ENCODE measurements at regions not wholly inside any gene's neighbourhood (a gene's known extent, or its start where the extent isn't known, plus 50 kb on each side); places are given as distances from the start of the nearest gene placed in this dataset.

- no peak for ATAC-seq (ENCODE audit: poor library complexity)
- Mint-ChIP-seq H3K36me3 (ENCODE audit: low read depth) (no peaks in the 10 kb centered on the region), H3K9me3 (peaks cover 2% of the 10 kb centered on the region), H3K4me1 (ENCODE audit: low read depth) (no peaks in the 10 kb centered on the region), H3K4me3 (no peak overlapping the region), H3K27me3 (no peaks in the 10 kb centered on the region), H3K27ac (no peak overlapping the region)
- no peaks in the 10 kb centered on the region for H3K36me3 ChIP-seq (ENCODE audit: insufficient read depth, low read length)
- intact Hi-C loops (cut with DNase I, micrococcal nuclease) = no loop called here
- H3K4me1 ChIP-seq (ENCODE audit: insufficient read depth, low read length) = no peaks in the 10 kb centered on the region
- peaks cover 0 to 7% of the 10 kb centered on the region in 2 experiments for H3K9me3 ChIP-seq (ENCODE audit: control insufficient read depth in 1 of 2, insufficient read depth in 1 of 2, low read length in 2 of 2)
- H3K27ac ChIP-seq (ENCODE audit: low read depth in 1 of 2, low read length in 2 of 2) = no peak overlapping the region
- CTCF ChIA-PET = no interaction called here
- H3K27me3 ChIP-seq (ENCODE audit: control insufficient read depth in 1 of 2, insufficient read depth in 2 of 2, low read length in 2 of 2) = no peaks in the 10 kb centered on the region
- no peak for DNase-seq
- H3K4me3 ChIP-seq (ENCODE audit: low read length) = no peak overlapping the region
- POLR2A ChIA-PET = no interaction called here
- no peak for TF ChIP-seq CTCF (IDR thresholded peaks at IDR 0.05)
Observed at GRCh38 chr4:115759231-115759630, 645.8 kb upstream of the NDST4 start.

- intact Hi-C loops (cut with DNase I, micrococcal nuclease) = no loop called here
- ATAC-seq (ENCODE audit: poor library complexity) (no peak), DNase-seq (no peak)
- ChIA-PET POLR2A (no interaction called here), CTCF (no interaction called here)
- no peak overlapping the region for H3K27ac Mint-ChIP-seq
- H3K4me3 Mint-ChIP-seq = no peak overlapping the region
- H3K27me3 Mint-ChIP-seq = no peaks in the 10 kb centered on the region
- no peaks in the 10 kb centered on the region for H3K4me1 Mint-ChIP-seq (ENCODE audit: low read depth)
- peaks cover 9% of the 10 kb centered on the region for H3K9me3 Mint-ChIP-seq
- H3K36me3 Mint-ChIP-seq (ENCODE audit: low read depth) = no peaks in the 10 kb centered on the region
- no peaks in the 10 kb centered on the region for H3K36me3 ChIP-seq (ENCODE audit: insufficient read depth, low read length)
- no peaks in the 10 kb centered on the region for H3K4me1 ChIP-seq (ENCODE audit: insufficient read depth, low read length)
- TF ChIP-seq CTCF (IDR thresholded peaks at IDR 0.05) = no peak
- H3K9me3 ChIP-seq (ENCODE audit: control insufficient read depth in 1 of 2, insufficient read depth in 1 of 2, low read length in 2 of 2) = peaks cover 0 to 4% of the 10 kb centered on the region in 2 experiments
- H3K27me3 ChIP-seq (ENCODE audit: control insufficient read depth in 1 of 2, insufficient read depth in 2 of 2, low read length in 2 of 2) = no peaks in the 10 kb centered on the region
- H3K4me3 ChIP-seq (ENCODE audit: low read length) = no peak overlapping the region
- no peak overlapping the region for H3K27ac ChIP-seq (ENCODE audit: low read depth in 1 of 2, low read length in 2 of 2)
Observed at GRCh38 chr4:115749404-115749803, 636.0 kb upstream of the NDST4 start.

GRCh38 chr4:115740806-115741205, 627.4 kb upstream of the NDST4 start:
- no peaks in the 10 kb centered on the region for H3K36me3 ChIP-seq (ENCODE audit: insufficient read depth, low read length)
- Mint-ChIP-seq H3K36me3 (ENCODE audit: low read depth) (no peaks in the 10 kb centered on the region), H3K4me1 (ENCODE audit: low read depth) (no peaks in the 10 kb centered on the region), H3K27ac (no peak overlapping the region), H3K9me3 (no peaks in the 10 kb centered on the region), H3K4me3 (no peak overlapping the region), H3K27me3 (no peaks in the 10 kb centered on the region)
- ChIA-PET POLR2A (no interaction called here), CTCF (no interaction called here)
- ATAC-seq (ENCODE audit: poor library complexity) (no peak), DNase-seq (no peak)
- H3K4me1 ChIP-seq (ENCODE audit: insufficient read depth, low read length) = no peaks in the 10 kb centered on the region
- intact Hi-C loops (cut with DNase I, micrococcal nuclease) = no loop called here
- H3K27me3 ChIP-seq (ENCODE audit: control insufficient read depth in 1 of 2, insufficient read depth in 2 of 2, low read length in 2 of 2) = no peaks in the 10 kb centered on the region
- no peak overlapping the region for H3K27ac ChIP-seq (ENCODE audit: low read depth in 1 of 2, low read length in 2 of 2)
- TF ChIP-seq CTCF (IDR thresholded peaks at IDR 0.05) = no peak
- no peaks in the 10 kb centered on the region for H3K9me3 ChIP-seq (ENCODE audit: control insufficient read depth in 1 of 2, insufficient read depth in 1 of 2, low read length in 2 of 2)
- H3K4me3 ChIP-seq (ENCODE audit: low read length) = no peak overlapping the region
